T-cell (primary cell): ENCODE measurements at regions not wholly inside any gene's neighbourhood (a gene's known extent, or its start where the extent isn't known, plus 50 kb on each side); places are given as distances from the start of the nearest gene placed in this dataset.
"Not testable (repeated sequence)": the region's sequence is repeated elsewhere in the genome, so short reads cannot be mapped to it uniquely, and the experiment has no call there.

Experiments used
- ATAC-seq, 4 experiments: fragments of 200-7000 bp in 3 of 4; fragments of 150-1000 bp in 1 of 4; cut with Tn5 transposase; replicated peaks in 1 of 4; 1 replicate in 3 of 4; 2 replicates in 1 of 4; pipeline ENCODE4 v1.10.0; 2021; ENCODE audit warnings: moderate library complexity in 3 of 4, mild to moderate bottlenecking in 2 of 4, moderate number of reproducible peaks in 1 of 4
- CTCF ChIA-PET, 2 donors: fragments of 300-600 bp; sonication (Branson Sonifier 250); formaldehyde crosslinking; loops; one replicate each; lab custom pipeline; 2022; ENCODE audit warnings: antibody characterized with exemption in 2 of 2; lab: Charles Lee
- POLR2A ChIA-PET, 2 donors: fragments of 300-600 bp; sonication (Branson Sonifier 250); formaldehyde crosslinking; loops; one replicate each; lab custom pipeline; 2022; ENCODE audit warnings: antibody characterized with exemption in 2 of 2; lab: Charles Lee
- DNase-seq, 35 experiments: peaks; one replicate each; pipeline versions ENCODE4 v3.0.0 to v3.0.0-alpha.2; 2013 to 2023
- H3K27ac ChIP-seq: one replicate; pipeline ENCODE4 v1.5.1; 2013; ENCODE audit warnings: low read length
- H3K27me3 ChIP-seq, 2 experiments: replicated peaks in 1 of 2; 1 replicate in 1 of 2; 2 replicates in 1 of 2; pipeline versions ENCODE4 v1.6.1 to v1.7.0; 2013; ENCODE audit warnings: low read length in 1 of 2, mixed read lengths in 1 of 2; ENCODE audit not compliant: control insufficient read depth in 2 of 2, insufficient read depth in 2 of 2; ENCODE audit errors: extremely low read depth in 1 of 2
- H3K36me3 ChIP-seq, 2 donors: 1 replicate in 1 of 2; 2 replicates in 1 of 2; pipeline versions ENCODE4 v1.6.1 to v1.7.0; 2013; ENCODE audit warnings: low read length in 1 of 2; ENCODE audit not compliant: control insufficient read depth in 2 of 2, insufficient read depth in 1 of 2; ENCODE audit errors: extremely low read depth in 1 of 2
- H3K4me1 ChIP-seq, 2 experiments: 1 replicate in 1 of 2; 2 replicates in 1 of 2; pipeline versions ENCODE4 v1.6.1 to v1.7.0; 2013; ENCODE audit warnings: low read length in 2 of 2, mixed read lengths in 1 of 2; ENCODE audit not compliant: insufficient read depth in 2 of 2, control insufficient read depth in 1 of 2; ENCODE audit errors: extremely low read depth in 1 of 2
- H3K4me3 ChIP-seq, 2 donors: 1 replicate in 1 of 2; 2 replicates in 1 of 2; pipeline versions ENCODE4 v1.5.1 to v1.7.0; 2013; ENCODE audit warnings: mild to moderate bottlenecking in 2 of 2, low read length in 1 of 2, moderate library complexity in 1 of 2; ENCODE audit not compliant: control insufficient read depth in 1 of 2; ENCODE audit errors: extremely low read depth in 1 of 2
- H3K9me3 ChIP-seq: 2 replicates; pipeline ENCODE4 v1.7.0; 2013
- H3K27ac Mint-ChIP-seq, 2 donors: one replicate each; pipeline ENCODE4 v1.8.0; 2020 to 2021; ENCODE audit warnings: mild to moderate bottlenecking in 2 of 2, mixed read lengths in 2 of 2
- H3K27me3 Mint-ChIP-seq, 2 donors: one replicate each; pipeline ENCODE4 v1.8.0; 2021 to 2022; ENCODE audit warnings: mixed read lengths in 2 of 2
- H3K36me3 Mint-ChIP-seq: one replicate; pipeline ENCODE4 v1.8.0; 2021; ENCODE audit warnings: mixed read lengths
- H3K4me1 Mint-ChIP-seq, 3 donors: one replicate each; pipeline ENCODE4 v1.8.0; 2020 to 2022; ENCODE audit warnings: mixed read lengths in 3 of 3, mild to moderate bottlenecking in 1 of 3
- H3K4me3 Mint-ChIP-seq, 3 donors: one replicate each; pipeline ENCODE4 v1.8.0; 2020 to 2022; ENCODE audit warnings: mild to moderate bottlenecking in 3 of 3, mixed read lengths in 3 of 3, moderate library complexity in 3 of 3
- H3K9me3 Mint-ChIP-seq, 3 donors: one replicate each; pipeline ENCODE4 v1.8.0; 2020 to 2022; ENCODE audit warnings: mixed read lengths in 3 of 3
- WGBS: methylation state at CpG from one replicate; pipeline ENCODE4 v1.1.5; 2013; ENCODE audit warnings: missing lambda C conversion rate; ENCODE audit not compliant: insufficient coverage; 5-methylcytosine and 5-hydroxymethylcytosine counted together

GRCh38 chr15:61362912-61363311, 133.8 kb upstream of the RORA start:
- H3K4me1 ChIP-seq, H3K27ac ChIP-seq, H3K4me1 Mint-ChIP-seq, H3K4me3 ChIP-seq, H3K27ac Mint-ChIP-seq, ATAC-seq, H3K4me3 Mint-ChIP-seq, H3K36me3 Mint-ChIP-seq, POLR2A ChIA-PET, H3K9me3 ChIP-seq, DNase-seq, H3K36me3 ChIP-seq, CTCF ChIA-PET: not testable (repeated sequence)
- H3K27me3 Mint-ChIP-seq = peaks cover 31 to 35% of the 10 kb centered on the region in 2 donors
- H3K9me3 Mint-ChIP-seq = peaks cover 10 to 25% (median 19%) of the 10 kb centered on the region in 3 donors
- peaks cover 0 to 13% of the 10 kb centered on the region in 2 experiments for H3K27me3 ChIP-seq

- no peaks in the 10 kb centered on the region for H3K9me3 ChIP-seq
- H3K4me3 Mint-ChIP-seq = no peak overlapping the region
- peaks cover 7 to 16% (median 11%) of the 10 kb centered on the region in 3 donors for H3K9me3 Mint-ChIP-seq
- ChIA-PET CTCF (no interaction called here), POLR2A (no interaction called here)
- no peaks in the 10 kb centered on the region for H3K4me1 ChIP-seq
- H3K36me3 Mint-ChIP-seq = no peaks in the 10 kb centered on the region
- no peaks in the 10 kb centered on the region for H3K36me3 ChIP-seq
- DNase-seq (no peak), ATAC-seq (no peak)
- H3K4me3 ChIP-seq = no peak overlapping the region
- no peaks in the 10 kb centered on the region for H3K27me3 ChIP-seq
- no peaks in the 10 kb centered on the region for H3K4me1 Mint-ChIP-seq
- no peak overlapping the region for H3K27ac Mint-ChIP-seq
- no CpG with 5 or more reads among the region's 2 CpGs for WGBS
- peaks cover 12 to 15% of the 10 kb centered on the region in 2 donors for H3K27me3 Mint-ChIP-seq
- no peak overlapping the region for H3K27ac ChIP-seq
These were observed 115.2 kb upstream of the RORA start for GRCh38 chr15:61344293-61344692.

- CTCF ChIA-PET = no interaction called here
- H3K27me3 Mint-ChIP-seq = peaks cover 15 to 21% of the 10 kb centered on the region in 2 donors
These were observed 113.3 kb upstream of the RORA start for GRCh38 chr15:61342390-61342789.

DNA sequence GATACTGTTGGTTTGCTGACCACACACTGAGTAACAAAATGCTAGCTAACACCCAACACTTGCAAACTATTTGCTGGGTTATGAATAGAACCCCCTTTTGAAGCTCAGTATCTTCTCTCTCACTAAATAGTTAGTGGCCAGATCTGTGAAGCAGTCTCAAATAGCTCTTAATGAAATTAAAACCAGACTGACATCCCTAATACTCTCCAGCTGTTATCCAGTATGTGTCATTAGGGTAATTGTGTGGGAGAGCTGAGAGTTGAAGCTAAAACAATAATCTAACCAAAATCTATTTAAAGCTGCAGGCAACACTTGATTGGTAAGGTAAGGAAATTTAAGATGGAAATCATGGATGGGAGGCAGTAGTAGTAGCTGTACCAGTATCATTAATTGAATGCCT, 110.4 kb upstream of the RORA start:
- Histone ChIP-seq H3K27me3 (peaks cover 0 to 5% of the 10 kb centered on the region in 2 experiments), H3K36me3 (no peaks in the 10 kb centered on the region), H3K9me3 (no peaks in the 10 kb centered on the region), H3K27ac (no peak overlapping the region), H3K4me3 (no peak overlapping the region), H3K4me1 (no peaks in the 10 kb centered on the region)
- Mint-ChIP-seq H3K27me3 (peaks cover 13 to 15% of the 10 kb centered on the region in 2 donors), H3K9me3 (peaks cover 9 to 23% (median 11%) of the 10 kb centered on the region in 3 donors), H3K36me3 (no peaks in the 10 kb centered on the region), H3K4me1 (no peaks in the 10 kb centered on the region), H3K4me3 (no peak overlapping the region), H3K27ac (no peak overlapping the region)
- ChIA-PET POLR2A (no interaction called here), CTCF (no interaction called here)
- ATAC-seq (no peak), DNase-seq (no peak)

More at GRCh38 chr15:61342390-61342789, 113.3 kb upstream of the RORA start:
- H3K36me3 ChIP-seq = no peaks in the 10 kb centered on the region
- no peak overlapping the region for H3K27ac ChIP-seq
- no peaks in the 10 kb centered on the region for H3K9me3 ChIP-seq
- Mint-ChIP-seq H3K4me1 (no peaks in the 10 kb centered on the region), H3K9me3 (peaks cover 7 to 16% (median 11%) of the 10 kb centered on the region in 3 donors), H3K36me3 (no peaks in the 10 kb centered on the region), H3K27ac (no peak overlapping the region), H3K4me3 (no peak overlapping the region)
- ATAC-seq (no peak), DNase-seq (no peak)
- no peaks in the 10 kb centered on the region for H3K4me1 ChIP-seq
- WGBS = 100% methylated on average over 1 of the region's 2 CpGs
- no peak overlapping the region for H3K4me3 ChIP-seq
- POLR2A ChIA-PET = no interaction called here
- H3K27me3 ChIP-seq = peaks cover 0 to under 1% of the 10 kb centered on the region in 2 experiments

- no peak overlapping the region for H3K4me3 ChIP-seq
- ChIA-PET POLR2A (no interaction called here), CTCF (no interaction called here)
- Mint-ChIP-seq H3K27ac (no peak overlapping the region), H3K4me3 (no peak overlapping the region), H3K36me3 (no peaks in the 10 kb centered on the region), H3K4me1 (no peaks in the 10 kb centered on the region), H3K9me3 (peaks cover 4 to 11% (median 4%) of the 10 kb centered on the region in 3 donors), H3K27me3 (peaks cover 15 to 19% of the 10 kb centered on the region in 2 donors)
- no peak for DNase-seq
- ATAC-seq = no peak
- 84% methylated on average over 5 of the region's 8 CpGs for WGBS
- no peaks in the 10 kb centered on the region for H3K9me3 ChIP-seq
- no peaks in the 10 kb centered on the region for H3K4me1 ChIP-seq
- no peak overlapping the region for H3K27ac ChIP-seq
- no peaks in the 10 kb centered on the region for H3K36me3 ChIP-seq
- H3K27me3 ChIP-seq = peaks cover 0 to 9% of the 10 kb centered on the region in 2 experiments
These were observed 108.4 kb upstream of the RORA start for GRCh38 chr15:61337541-61337940.

DNA sequence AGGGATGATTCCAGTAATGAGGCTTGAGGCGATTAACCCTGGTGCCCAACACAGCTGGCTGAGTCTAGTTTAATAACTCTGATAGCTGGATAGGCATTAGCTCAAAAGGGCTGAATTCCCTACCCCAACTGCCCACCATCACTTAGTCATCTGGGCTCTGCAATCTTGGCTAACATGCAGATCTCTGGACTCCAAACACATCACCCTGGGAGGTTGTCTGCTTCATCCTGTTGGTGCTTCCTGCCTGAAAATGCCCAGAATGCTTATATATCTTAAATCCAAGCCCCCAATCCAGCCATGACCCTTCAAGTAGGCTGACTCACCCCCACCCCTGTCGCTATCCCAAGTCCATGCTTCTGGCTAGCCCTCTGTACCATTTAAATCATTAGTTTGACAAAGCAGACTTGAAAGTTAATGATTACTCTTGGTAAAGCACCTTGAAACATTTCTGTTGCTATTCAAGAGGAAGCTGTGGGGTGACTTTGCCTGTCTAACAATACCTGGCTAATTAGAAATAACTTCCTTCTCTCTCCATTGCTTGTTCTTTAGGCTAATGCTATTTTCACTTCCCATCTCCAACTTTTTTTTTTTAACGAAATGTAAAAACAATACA, 107.0 kb upstream of the RORA start:
- H3K27ac Mint-ChIP-seq = no peak overlapping the region
- CTCF ChIA-PET = no interaction called here
- H3K27me3 Mint-ChIP-seq = peaks cover 28% of the 10 kb centered on the region in 2 donors

DNA sequence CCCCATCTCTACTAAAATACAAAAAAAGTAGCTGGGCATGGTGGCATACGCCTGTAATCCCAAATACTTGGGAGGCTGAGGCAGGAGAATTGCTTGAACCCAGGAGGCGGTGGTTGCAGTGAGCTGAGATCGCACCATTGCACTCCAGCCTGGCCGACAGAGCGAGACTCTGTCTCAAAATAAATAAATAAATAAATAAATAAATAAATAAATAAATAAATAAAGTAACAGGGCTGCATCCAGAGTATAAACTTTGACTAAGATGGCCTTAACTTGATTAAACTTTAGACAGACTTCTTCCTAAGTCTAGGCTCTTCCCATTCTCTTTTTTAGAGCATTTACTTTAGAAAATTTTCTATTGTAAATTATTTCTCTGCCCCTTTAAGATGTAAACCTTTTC, 105.6 kb upstream of the RORA start:
- ATAC-seq, H3K27ac ChIP-seq, H3K4me1 Mint-ChIP-seq, H3K4me3 ChIP-seq, H3K4me3 Mint-ChIP-seq, H3K36me3 ChIP-seq, DNase-seq, H3K4me1 ChIP-seq, H3K36me3 Mint-ChIP-seq, H3K27me3 ChIP-seq, H3K9me3 ChIP-seq, CTCF ChIA-PET, POLR2A ChIA-PET, H3K27ac Mint-ChIP-seq: not testable (repeated sequence)
- Mint-ChIP-seq H3K9me3 (peaks cover 0 to 11% (median 4%) of the 10 kb centered on the region in 3 donors), H3K27me3 (peaks cover 20 to 28% of the 10 kb centered on the region in 2 donors)
- no CpG with 5 or more reads among the region's 5 CpGs for WGBS

More for the DNA sequence above, 107.0 kb upstream of the RORA start:
- H3K4me1 Mint-ChIP-seq = no peaks in the 10 kb centered on the region
- no peak overlapping the region for H3K4me3 Mint-ChIP-seq
- POLR2A ChIA-PET = no interaction called here
- no peaks in the 10 kb centered on the region for H3K9me3 ChIP-seq
- 83% methylated on average over 1 of the region's 3 CpGs for WGBS
- DNase-seq (no peak), ATAC-seq (no peak)
- H3K36me3 ChIP-seq = no peaks in the 10 kb centered on the region
- H3K4me1 ChIP-seq = no peaks in the 10 kb centered on the region
- no peak overlapping the region for H3K27ac ChIP-seq
- H3K27me3 ChIP-seq = peaks cover 0 to 9% of the 10 kb centered on the region in 2 experiments
- no peak overlapping the region for H3K4me3 ChIP-seq
- H3K36me3 Mint-ChIP-seq = no peaks in the 10 kb centered on the region
- peaks cover 0 to 11% (median 4%) of the 10 kb centered on the region in 3 donors for H3K9me3 Mint-ChIP-seq
